K562 (cell line): ENCODE measurements at regions not wholly inside any gene's neighbourhood (a gene's known extent, or its start where the extent isn't known, plus 50 kb on each side); places are given as distances from the start of the nearest gene placed in this dataset.

Experiments used
- ATAC-seq: fragments of 200-7000 bp; cut with Tn5 transposase; 3 replicates; pipeline ENCODE4 v1.9.1; 2020; ENCODE audit warnings: moderate library complexity
- BruUV-seq: library from RNA; stranded (reverse); fragments of 400-500 nt; replicated peaks from 2 replicates; lab custom pipeline; 2021; lab: Mats Ljungman, UMichigan
- CTCF ChIA-PET: fragments of 300-600 bp; formaldehyde crosslinking; extraction: SDS; loops from one replicate; lab custom pipeline; 2021; ENCODE audit warnings: low intra/inter-chr PET ratio; lab: Yijun Ruan, JAX
- POLR2A ChIA-PET: fragments of 300-600, 350-650 bp; sonication (Branson Sonifier 250); formaldehyde crosslinking; extraction: SDS; loops from one replicate; lab custom pipeline; 2021; ENCODE audit warnings: antibody characterized with exemption, inconsistent platforms; lab: Yijun Ruan, JAX
- DNase-seq, 4 experiments: peaks; one replicate each; pipeline versions ENCODE4 v3.0.0 to v3.0.0-alpha.2; 2011 to 2018; ENCODE audit warnings: low spot score in 3 of 4, mixed read lengths in 3 of 4; ENCODE audit errors: extremely low read depth in 1 of 4
- FAIRE-seq: peaks from 2 replicates; lab custom pipeline; 2011; peaks lifted over from hg19 to GRCh38; lab: Jason Lieb, UNC
- H2AFZ ChIP-seq: 2 replicates; pipeline ENCODE4 v1.6.0; 2011; ENCODE audit warnings: low read depth, low read length, control low read depth, inconsistent platforms
- H3K27ac ChIP-seq: fragments of 200-600 bp; 3 replicates; pipeline ENCODE4 v1.8.0; 2011; ENCODE audit warnings: low read depth, mild to moderate bottlenecking, control low read depth, inconsistent platforms, low read length, moderate library complexity, mixed read lengths; ENCODE audit errors: extremely low read depth
- H3K27me3 ChIP-seq, 2 experiments: fragments of 300-600 bp in 1 of 2; 2 replicates in 1 of 2; 3 replicates in 1 of 2; pipeline versions ENCODE4 v1.6.0 to v1.8.0; 2011; ENCODE audit warnings: inconsistent platforms in 2 of 2, low read length in 2 of 2, mild to moderate bottlenecking in 1 of 2, mixed read lengths in 1 of 2, moderate library complexity in 1 of 2; ENCODE audit not compliant: control insufficient read depth in 2 of 2, insufficient read depth in 2 of 2
- H3K36me3 ChIP-seq: fragments of 300-600 bp; 3 replicates; pipeline ENCODE4 v1.8.0; 2011; ENCODE audit warnings: mild to moderate bottlenecking, low read length, inconsistent platforms; ENCODE audit not compliant: control insufficient read depth, insufficient read depth
- H3K4me1 ChIP-seq, 2 experiments: fragments of 200-600 bp in 1 of 2; replicated peaks in 1 of 2; 2 replicates in 1 of 2; 3 replicates in 1 of 2; pipeline versions ENCODE4 v1.5.1 to v1.8.0; 2011; ENCODE audit warnings: inconsistent platforms in 2 of 2, low read length in 2 of 2, mild to moderate bottlenecking in 1 of 2, mixed read lengths in 1 of 2, moderate library complexity in 1 of 2; ENCODE audit not compliant: control insufficient read depth in 2 of 2, insufficient read depth in 2 of 2
- H3K4me2 ChIP-seq: 2 replicates; pipeline ENCODE4 v1.6.1; 2011; ENCODE audit warnings: low read length, control low read depth, inconsistent platforms, mixed read lengths; ENCODE audit not compliant: insufficient read depth
- H3K4me3 ChIP-seq: fragments of 200-600 bp; sonication (generic), shearing (Covaris generic); 2 replicates; pipeline ENCODE4 v1.5.1; 2016; ENCODE audit warnings: control low read depth, inconsistent platforms
- H3K79me2 ChIP-seq: fragments of 200-600 bp; 3 replicates; pipeline ENCODE4 v1.8.0; 2011; ENCODE audit warnings: low read length, inconsistent platforms; ENCODE audit not compliant: control insufficient read depth, insufficient read depth
- H3K9ac ChIP-seq, 2 experiments: 2 replicates each; pipeline versions ENCODE4 v1.6.0 to v1.6.1; 2011; ENCODE audit warnings: low read depth in 2 of 2, low read length in 2 of 2, control low read depth in 1 of 2, inconsistent platforms in 1 of 2, mild to moderate bottlenecking in 1 of 2, mixed read lengths in 1 of 2; ENCODE audit not compliant: insufficient read depth in 1 of 2
- H3K9me1 ChIP-seq: one replicate; pipeline ENCODE4 v1.6.0; 2011; ENCODE audit warnings: inconsistent platforms, mild to moderate bottlenecking, low read length, moderate library complexity; ENCODE audit not compliant: control insufficient read depth, insufficient read depth
- H3K9me3 ChIP-seq: replicated peaks from 2 replicates; pipeline ENCODE4 v1.5.1; 2011; ENCODE audit warnings: low read depth, low read length, inconsistent platforms; ENCODE audit not compliant: control insufficient read depth, insufficient read depth
- H4K20me1 ChIP-seq: replicated peaks from 2 replicates; pipeline ENCODE4 v1.6.1; 2011; ENCODE audit warnings: low read length, inconsistent platforms, mixed read lengths; ENCODE audit not compliant: control insufficient read depth, insufficient read depth
- CHD2 ChIP-seq: IDR thresholded peaks from 2 replicates; pipeline ENCODE4 v1.6.1; 2011; ENCODE audit warnings: low read depth, low read length
- NR0B1 ChIP-seq: fragments of 450-650 bp; IDR thresholded peaks from one replicate; pipeline ENCODE4 v1.6.1; 2018; ENCODE audit warnings: mild to moderate bottlenecking, moderate library complexity; ENCODE audit not compliant: partially characterized antibody
- SIN3B ChIP-seq: fragments of 450-650 bp; IDR thresholded peaks from 2 replicates; pipeline ENCODE4 v1.6.1; 2017; ENCODE audit warnings: low read depth, mild to moderate bottlenecking, moderate library complexity
- TGIF2 ChIP-seq: sonication (generic); formaldehyde crosslinking; IDR thresholded peaks from 2 replicates; pipeline ENCODE4 v1.8.1; 2022; ENCODE audit warnings: mild to moderate bottlenecking, missing genetic modification reagents, moderate library complexity
- U2AF2 ChIP-seq: fragments of 200-400 bp; formaldehyde crosslinking; optimal IDR thresholded peaks from 2 replicates; pipeline ENCODE3; 2017; ENCODE audit warnings: low read depth, mild to moderate bottlenecking, low read length
- ZBED1 ChIP-seq: IDR thresholded peaks from 2 replicates; pipeline ENCODE4 v1.6.1; 2014
- ZBTB1 ChIP-seq: sonication (generic); formaldehyde crosslinking; IDR thresholded peaks from 2 replicates; pipeline ENCODE4 v1.8.1; 2023; ENCODE audit warnings: missing genetic modification reagents, low read depth, mild to moderate bottlenecking, borderline replicate concordance
- ZBTB12 ChIP-seq: fragments of 250-450 bp; sonication (Bioruptor Pico); IDR thresholded peaks from 2 replicates; pipeline ENCODE4 v1.4.0; 2020
- ZNF24 ChIP-seq: fragments of 450-650 bp; IDR thresholded peaks from 2 replicates; pipeline ENCODE4 v1.6.1; 2016
- ZNF324 ChIP-seq: fragments of 250-450 bp; sonication (Bioruptor Pico); IDR thresholded peaks from 2 replicates; pipeline ENCODE4 v1.4.0; 2020; ENCODE audit warnings: mild to moderate bottlenecking
- ZNF431 ChIP-seq: sonication (generic); formaldehyde crosslinking; IDR thresholded peaks from 2 replicates; pipeline ENCODE4 v1.8.0; 2022; ENCODE audit warnings: mild to moderate bottlenecking, missing genetic modification reagents
- ZNF444 ChIP-seq: fragments of 250-450 bp; sonication (Bioruptor Pico); IDR thresholded peaks from 2 replicates; pipeline ENCODE4 v1.4.0; 2020; ENCODE audit warnings: mild to moderate bottlenecking, moderate library complexity
- WGBS: fragments of 100-300 bp; shearing (Covaris generic); methylation state at CpG from one replicate; pipeline ENCODE4 v1.1.6; 2016; ENCODE audit warnings: low coverage, mixed read lengths; ENCODE audit not compliant: insufficient coverage; ENCODE audit errors: missing lambda C conversion rate; 5-methylcytosine and 5-hydroxymethylcytosine counted together
- in situ Hi-C: fragments of 300-500 bp; cut with MboI; formaldehyde crosslinking; loops from 4 replicates; pipeline ENCODE4 v1.15.0; 2018; ENCODE audit warnings: inconsistent platforms, mixed read lengths
- intact Hi-C: fragments of 100-400 bp; cut with micrococcal nuclease; formaldehyde crosslinking; loops from 2 replicates; pipeline ENCODE4 v1.14.2; 2022
- TF ChIP-seq, protein P1 (sequence below): fragments of 450-650 bp; formaldehyde crosslinking; IDR thresholded peaks from 2 replicates; pipeline ENCODE4 v1.4.0; 2020; ENCODE audit warnings: mild to moderate bottlenecking
- TF ChIP-seq, protein P2 (sequence below): fragments of 250-450 bp; sonication (Bioruptor Pico); IDR thresholded peaks from 2 replicates; pipeline ENCODE4 v1.4.0; 2020; ENCODE audit warnings: borderline replicate concordance

DNA sequence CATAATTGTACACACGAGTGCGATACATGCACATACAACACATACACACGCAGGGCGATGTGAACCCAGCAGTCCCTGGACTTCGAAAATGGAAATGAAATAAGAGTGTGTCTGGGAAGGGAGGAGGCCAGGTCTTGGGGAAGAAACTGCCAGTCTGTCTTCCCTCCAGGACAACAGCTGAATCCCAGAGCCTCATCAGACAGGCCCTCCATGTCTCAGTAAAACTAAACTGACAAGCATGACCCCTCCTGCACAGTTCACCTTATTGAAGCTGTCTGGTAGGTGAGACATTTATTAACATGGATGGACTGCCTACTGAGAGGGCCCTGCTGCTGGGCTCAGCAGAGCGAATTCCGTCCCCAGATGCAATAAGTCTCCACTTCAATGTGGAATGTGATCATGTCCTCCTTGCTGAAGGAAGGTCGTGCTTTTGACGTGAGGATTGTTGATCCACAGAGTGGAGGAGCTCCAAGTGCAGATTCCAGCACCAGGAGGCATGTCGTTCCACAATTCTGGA, 117.4 kb downstream of the SOX9 start:
- POLR2A ChIA-PET: no interaction called here
- Histone ChIP-seq H3K9ac (no peak overlapping the region), H3K36me3 (no peaks in the 10 kb centered on the region), H3K27me3 (no peaks in the 10 kb centered on the region), H3K4me1 (no peaks in the 10 kb centered on the region), H3K9me1 (no peaks in the 10 kb centered on the region), H3K4me3 (no peak overlapping the region), H3K27ac (no peak overlapping the region), H3K9me3 (no peaks in the 10 kb centered on the region), H2AFZ (no peak overlapping the region), H4K20me1 (no peaks in the 10 kb centered on the region), H3K4me2 (no peak overlapping the region), H3K79me2 (no peaks in the 10 kb centered on the region)
- intact Hi-C loops (no loop called here), in situ Hi-C loops (no loop called here)
- CTCF ChIA-PET: no interaction called here
- FAIRE-seq: no peak
- DNase-seq: no peak
- 3% methylated on average over 10 of the region's 10 CpGs for WGBS
- BruUV-seq: no TSS peak
- ATAC-seq: no peak
- no peak for TF ChIP-seq ZBTB12 (CRISPR knock-in tag)
- TF ChIP-seq CHD2: no peak
- TF ChIP-seq, protein P1, sequence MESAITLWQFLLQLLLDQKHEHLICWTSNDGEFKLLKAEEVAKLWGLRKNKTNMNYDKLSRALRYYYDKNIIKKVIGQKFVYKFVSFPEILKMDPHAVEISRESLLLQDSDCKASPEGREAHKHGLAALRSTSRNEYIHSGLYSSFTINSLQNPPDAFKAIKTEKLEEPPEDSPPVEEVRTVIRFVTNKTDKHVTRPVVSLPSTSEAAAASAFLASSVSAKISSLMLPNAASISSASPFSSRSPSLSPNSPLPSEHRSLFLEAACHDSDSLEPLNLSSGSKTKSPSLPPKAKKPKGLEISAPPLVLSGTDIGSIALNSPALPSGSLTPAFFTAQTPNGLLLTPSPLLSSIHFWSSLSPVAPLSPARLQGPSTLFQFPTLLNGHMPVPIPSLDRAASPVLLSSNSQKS (CRISPR knock-in tag): no peak
- no peak for TF ChIP-seq ZNF324 (CRISPR knock-in tag)
- no peak for TF ChIP-seq ZNF444 (CRISPR knock-in tag)
- TF ChIP-seq, protein P2, sequence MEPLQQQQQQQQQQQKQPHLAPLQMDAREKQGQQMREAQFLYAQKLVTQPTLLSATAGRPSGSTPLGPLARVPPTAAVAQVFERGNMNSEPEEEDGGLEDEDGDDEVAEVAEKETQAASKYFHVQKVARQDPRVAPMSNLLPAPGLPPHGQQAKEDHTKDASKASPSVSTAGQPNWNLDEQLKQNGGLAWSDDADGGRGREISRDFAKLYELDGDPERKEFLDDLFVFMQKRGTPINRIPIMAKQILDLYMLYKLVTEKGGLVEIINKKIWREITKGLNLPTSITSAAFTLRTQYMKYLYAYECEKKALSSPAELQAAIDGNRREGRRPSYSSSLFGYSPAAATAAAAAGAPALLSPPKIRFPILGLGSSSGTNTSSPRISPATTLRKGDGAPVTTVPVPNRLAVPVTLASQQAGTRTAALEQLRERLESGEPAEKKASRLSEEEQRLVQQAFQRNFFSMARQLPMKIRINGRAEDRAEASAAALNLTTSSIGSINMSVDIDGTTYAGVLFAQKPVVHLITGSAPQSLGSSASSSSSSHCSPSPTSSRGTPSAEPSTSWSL (CRISPR knock-in tag): no peak
- no peak for TF ChIP-seq SIN3B
- no peak for TF ChIP-seq ZNF431 (CRISPR knock-in tag)
- TF ChIP-seq ZBTB1 (CRISPR knock-in tag): no peak
- TF ChIP-seq ZNF24: no peak
- TF ChIP-seq ZBED1: no peak
- TF ChIP-seq NR0B1: no peak
- TF ChIP-seq U2AF2: no peak
- no peak for TF ChIP-seq TGIF2 (CRISPR knock-in tag)
